Lung (tissue), 11 donors: ENCODE measurements at regions not wholly inside any gene's neighbourhood (a gene's known extent, or its start where the extent isn't known, plus 50 kb on each side); places are given as distances from the start of the nearest gene placed in this dataset.

ENCODE experiments used
- ATAC-seq: fragments of 200-7000 bp; cut with Tn5 transposase; one replicate; pipeline ENCODE4 v1.9.1; 2020; ENCODE audit warnings: moderate number of reproducible peaks; ENCODE audit not compliant: insufficient read depth, low FRiP score
- DNase-seq, 3 donors: peaks; one replicate each; pipeline ENCODE4 v3.0.0-alpha.2; 2013 to 2017
- H3K27ac ChIP-seq, 2 donors: one replicate each; pipeline ENCODE4 v1.5.1; 2013; ENCODE audit warnings: mild to moderate bottlenecking in 2 of 2, moderate library complexity in 2 of 2, control low read depth in 1 of 2, inconsistent platforms in 1 of 2, low read depth in 1 of 2, low read length in 1 of 2
- H3K27me3 ChIP-seq, 3 donors: one replicate each; pipeline ENCODE4 v1.5.1; 2013; ENCODE audit warnings: low read length in 2 of 3; ENCODE audit not compliant: control insufficient read depth in 3 of 3, insufficient read depth in 3 of 3
- H3K36me3 ChIP-seq, 4 donors: one replicate each; pipeline ENCODE4 v1.5.1; 2013; ENCODE audit warnings: low read length in 4 of 4, mild to moderate bottlenecking in 1 of 4, moderate library complexity in 1 of 4; ENCODE audit not compliant: control insufficient read depth in 4 of 4, insufficient read depth in 4 of 4
- H3K4me1 ChIP-seq, 5 donors: one replicate each; pipeline ENCODE4 v1.5.1; 2013; ENCODE audit warnings: low read length in 5 of 5, mild to moderate bottlenecking in 2 of 5, moderate library complexity in 1 of 5; ENCODE audit not compliant: control insufficient read depth in 5 of 5, insufficient read depth in 5 of 5
- H3K4me3 ChIP-seq: one replicate; pipeline ENCODE4 v1.5.1; 2013; ENCODE audit warnings: mild to moderate bottlenecking, control low read depth, moderate library complexity
- H3K9ac ChIP-seq, 2 donors: one replicate each; pipeline ENCODE4 v1.5.1; 2013; ENCODE audit warnings: low read length in 2 of 2, control low read depth in 1 of 2; ENCODE audit not compliant: insufficient read depth in 1 of 2
- H3K9me3 ChIP-seq, 4 donors: one replicate each; pipeline ENCODE4 v1.5.1; 2013; ENCODE audit warnings: low read length in 3 of 4, mild to moderate bottlenecking in 1 of 4, moderate library complexity in 1 of 4; ENCODE audit not compliant: control insufficient read depth in 4 of 4, insufficient read depth in 3 of 4
- CTCF ChIP-seq: IDR thresholded peaks from 2 replicates; pipeline ENCODE4 v1.5.1; 2012; ENCODE audit warnings: mild to moderate bottlenecking; ENCODE audit errors: control extremely low read depth, extremely low read depth
- WGBS, 2 donors: extraction: QIAGEN DNeasy Blood & Tissue Kit; methylation state at CpG; one replicate each; pipeline ENCODE4 v1.1.7; 2013; 5-methylcytosine and 5-hydroxymethylcytosine counted together
- donor health status: control.
- donor health status: control.
- donor health status: Bipolar disorder and iron deficiency.
- donor health status: healthy.
- donor health status: DM: yes; HTN: yes; CAD: no.

GRCh38 chr14:28999656-29000055 lies 233.1 kb downstream of the FOXG1 start:
- no peak overlapping the region for H3K27ac ChIP-seq
- TF ChIP-seq CTCF: no peak
- H3K9me3 ChIP-seq: no peaks in the 10 kb centered on the region
- H3K9ac ChIP-seq: no peak overlapping the region
- WGBS, 2 donors: 63 to 86% methylated on average over 1 of the region's 1 CpG
- no peak overlapping the region for H3K4me3 ChIP-seq
- H3K36me3 ChIP-seq: no peaks in the 10 kb centered on the region
- no peak for ATAC-seq
- no peaks in the 10 kb centered on the region for H3K27me3 ChIP-seq
- DNase-seq: peak in 2 of 3 donors; percentile 19 to 56
- no peaks in the 10 kb centered on the region for H3K4me1 ChIP-seq

- Histone ChIP-seq H3K27ac (no peak overlapping the region), H3K36me3 (no peaks in the 10 kb centered on the region), H3K9ac (no peak overlapping the region), H3K4me3 (no peak overlapping the region), H3K27me3 (no peaks in the 10 kb centered on the region), H3K9me3 (no peaks in the 10 kb centered on the region), H3K4me1 (no peaks in the 10 kb centered on the region)
- no peak for ATAC-seq
- WGBS, 2 donors: 77 to 92% methylated on average over 4 of the region's 4 CpGs
- DNase-seq: no peak
- no peak for TF ChIP-seq CTCF
Measured at GRCh38 chr14:29005647-29006046, 239.1 kb downstream of the FOXG1 start.

GRCh38 chr14:29007990-29008389 lies 241.4 kb downstream of the FOXG1 start:
- no peak for ATAC-seq
- Histone ChIP-seq H3K36me3 (no peaks in the 10 kb centered on the region), H3K9me3 (peaks cover 0 to 3% (median 0%) of the 10 kb centered on the region in 4 donors), H3K4me3 (no peak overlapping the region), H3K27me3 (no peaks in the 10 kb centered on the region), H3K9ac (no peak overlapping the region), H3K27ac (no peak overlapping the region), H3K4me1 (no peaks in the 10 kb centered on the region)
- no peak for TF ChIP-seq CTCF
- no peak for DNase-seq
- 47 to 63% methylated on average over 2 of the region's 2 CpGs for WGBS, 2 donors
